ENCODE measurements at regions not wholly inside any gene's neighbourhood (a gene's known extent, or its start where the extent isn't known, plus 50 kb on each side); places are given as distances from the start of the nearest gene placed in this dataset.

DNA sequence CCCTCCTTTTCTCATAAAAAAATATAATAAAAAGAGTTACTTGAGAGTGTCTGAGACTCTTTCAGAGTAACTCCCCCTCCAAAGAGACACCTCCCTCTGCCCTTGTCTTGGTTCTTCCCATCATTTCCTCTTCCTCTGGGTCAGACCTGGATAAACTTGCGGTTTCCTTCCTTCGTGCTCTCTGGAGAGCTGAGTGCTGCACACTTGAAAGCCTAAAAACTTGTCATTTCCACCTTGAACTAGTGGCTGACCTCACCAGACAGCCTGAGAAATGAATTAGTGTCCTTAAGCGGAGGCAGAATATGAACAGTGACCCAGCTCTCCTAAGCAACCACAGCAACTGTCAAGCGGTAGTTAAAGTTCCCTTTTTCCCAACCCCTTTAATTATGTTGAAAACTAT is 88.4 kb upstream of the PROX1 start:
- TF ChIP-seq, protein P1, sequence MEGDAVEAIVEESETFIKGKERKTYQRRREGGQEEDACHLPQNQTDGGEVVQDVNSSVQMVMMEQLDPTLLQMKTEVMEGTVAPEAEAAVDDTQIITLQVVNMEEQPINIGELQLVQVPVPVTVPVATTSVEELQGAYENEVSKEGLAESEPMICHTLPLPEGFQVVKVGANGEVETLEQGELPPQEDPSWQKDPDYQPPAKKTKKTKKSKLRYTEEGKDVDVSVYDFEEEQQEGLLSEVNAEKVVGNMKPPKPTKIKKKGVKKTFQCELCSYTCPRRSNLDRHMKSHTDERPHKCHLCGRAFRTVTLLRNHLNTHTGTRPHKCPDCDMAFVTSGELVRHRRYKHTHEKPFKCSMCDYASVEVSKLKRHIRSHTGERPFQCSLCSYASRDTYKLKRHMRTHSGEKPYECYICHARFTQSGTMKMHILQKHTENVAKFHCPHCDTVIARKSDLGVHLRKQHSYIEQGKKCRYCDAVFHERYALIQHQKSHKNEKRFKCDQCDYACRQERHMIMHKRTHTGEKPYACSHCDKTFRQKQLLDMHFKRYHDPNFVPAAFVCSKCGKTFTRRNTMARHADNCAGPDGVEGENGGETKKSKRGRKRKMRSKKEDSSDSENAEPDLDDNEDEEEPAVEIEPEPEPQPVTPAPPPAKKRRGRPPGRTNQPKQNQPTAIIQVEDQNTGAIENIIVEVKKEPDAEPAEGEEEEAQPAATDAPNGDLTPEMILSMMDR (conservative IDR thresholded peaks at IDR 0.05; ENCODE audit: low read length), result no peak
- TF ChIP-seq EZH2phosphoT487 (IDR thresholded peaks at IDR 0.05; ENCODE audit: borderline replicate concordance, low read depth, low read length), result no peak
